Neuron (in vitro differentiated cells): ENCODE measurements at regions not wholly inside any gene's neighbourhood (a gene's known extent, or its start where the extent isn't known, plus 50 kb on each side); places are given as distances from the start of the nearest gene placed in this dataset.
"Not testable (repeated sequence)": the region's sequence is repeated elsewhere in the genome, so short reads cannot be mapped to it uniquely, and the experiment has no call there.

Experiments used
- H2AFZ ChIP-seq: one replicate; pipeline ENCODE4 v1.6.1; 2013; ENCODE audit warnings: low read depth, mild to moderate bottlenecking, inconsistent platforms, low read length, moderate library complexity
- H3K27me3 ChIP-seq: one replicate; pipeline ENCODE4 v1.6.1; 2013; ENCODE audit warnings: low read length; ENCODE audit not compliant: insufficient read depth
- H3K36me3 ChIP-seq: one replicate; pipeline ENCODE4 v1.6.1; 2013; ENCODE audit warnings: low read length; ENCODE audit not compliant: insufficient read depth
- H3K4me1 ChIP-seq: one replicate; pipeline ENCODE4 v1.6.1; 2013; ENCODE audit warnings: low read length; ENCODE audit not compliant: insufficient read depth
- H3K4me3 ChIP-seq: 2 replicates; pipeline ENCODE4 v1.5.1; 2013; ENCODE audit warnings: mild to moderate bottlenecking, low read length, moderate library complexity
- H3K9me3 ChIP-seq: one replicate; pipeline ENCODE4 v1.6.1; 2013; ENCODE audit warnings: low read length

GRCh38 chr5:99590806-99591205 is 662.0 kb upstream of the CHD1 start:
- Histone ChIP-seq H3K27me3 (no peaks in the 10 kb centered on the region), H3K4me1 (no peaks in the 10 kb centered on the region), H2AFZ (no peak overlapping the region), H3K9me3 (no peaks in the 10 kb centered on the region), H3K4me3 (no peak overlapping the region), H3K36me3 (no peaks in the 10 kb centered on the region)

GRCh38 chr5:99589424-99589823 is 660.6 kb upstream of the CHD1 start:
- Histone ChIP-seq H3K27me3 (no peaks in the 10 kb centered on the region), H2AFZ (no peak overlapping the region), H3K9me3 (no peaks in the 10 kb centered on the region), H3K4me3 (no peak overlapping the region), H3K36me3 (no peaks in the 10 kb centered on the region), H3K4me1 (no peaks in the 10 kb centered on the region)

GRCh38 chr5:99587983-99588382 is 659.2 kb upstream of the CHD1 start:
- Histone ChIP-seq H3K4me1 (no peaks in the 10 kb centered on the region), H2AFZ (no peak overlapping the region), H3K9me3 (no peaks in the 10 kb centered on the region), H3K36me3 (no peaks in the 10 kb centered on the region), H3K27me3 (no peaks in the 10 kb centered on the region), H3K4me3 (no peak overlapping the region)

- H2AFZ ChIP-seq = no peak overlapping the region
- H3K9me3 ChIP-seq = no peaks in the 10 kb centered on the region
- H3K27me3 ChIP-seq = no peaks in the 10 kb centered on the region
- H3K4me1 ChIP-seq = no peaks in the 10 kb centered on the region
- no peaks in the 10 kb centered on the region for H3K36me3 ChIP-seq
- H3K4me3 ChIP-seq = no peak overlapping the region
Observed at GRCh38 chr5:99586878-99587277, 658.1 kb upstream of the CHD1 start.

- not testable (repeated sequence) for H3K36me3 ChIP-seq, H3K4me3 ChIP-seq, H3K9me3 ChIP-seq, H2AFZ ChIP-seq, H3K4me1 ChIP-seq, H3K27me3 ChIP-seq
Observed at GRCh38 chr5:99581204-99581603, 652.4 kb upstream of the CHD1 start.

GRCh38 chr5:99562937-99563627 is 634.3 kb upstream of the CHD1 start:
- not testable (repeated sequence) for H3K9me3 ChIP-seq, H3K4me1 ChIP-seq, H3K4me3 ChIP-seq, H3K36me3 ChIP-seq, H3K27me3 ChIP-seq, H2AFZ ChIP-seq

GRCh38 chr5:99553211-99553810 is 624.5 kb upstream of the CHD1 start:
- H3K27me3 ChIP-seq = no peaks in the 10 kb centered on the region
- H3K9me3 ChIP-seq = no peaks in the 10 kb centered on the region
- H3K4me1 ChIP-seq = no peaks in the 10 kb centered on the region
- no peaks in the 10 kb centered on the region for H3K36me3 ChIP-seq
- H3K4me3 ChIP-seq = no peak overlapping the region
- H2AFZ ChIP-seq = no peak overlapping the region

GRCh38 chr5:99544356-99544755 is 615.5 kb upstream of the CHD1 start:
- Histone ChIP-seq H3K4me1 (no peaks in the 10 kb centered on the region), H3K36me3 (no peaks in the 10 kb centered on the region), H3K9me3 (no peaks in the 10 kb centered on the region), H2AFZ (no peak overlapping the region), H3K27me3 (no peaks in the 10 kb centered on the region), H3K4me3 (no peak overlapping the region)

- Histone ChIP-seq H3K36me3 (no peaks in the 10 kb centered on the region), H3K27me3 (no peaks in the 10 kb centered on the region)
Observed at GRCh38 chr5:99543841-99544240, 615.0 kb upstream of the CHD1 start.

GRCh38 chr5:99534241-99534640 is 605.4 kb upstream of the CHD1 start:
- H3K36me3 ChIP-seq, H3K4me3 ChIP-seq, H3K9me3 ChIP-seq, H2AFZ ChIP-seq, H3K4me1 ChIP-seq, H3K27me3 ChIP-seq: not testable (repeated sequence)

More at GRCh38 chr5:99543841-99544240, 615.0 kb upstream of the CHD1 start:
- Histone ChIP-seq H2AFZ (no peak overlapping the region), H3K9me3 (no peaks in the 10 kb centered on the region), H3K4me1 (no peaks in the 10 kb centered on the region), H3K4me3 (no peak overlapping the region)

- H3K27me3 ChIP-seq, H3K9me3 ChIP-seq, H2AFZ ChIP-seq, H3K4me3 ChIP-seq, H3K4me1 ChIP-seq, H3K36me3 ChIP-seq: not testable (repeated sequence)
Observed at GRCh38 chr5:99521666-99522065, 592.9 kb upstream of the CHD1 start.

- H3K36me3 ChIP-seq, H3K4me1 ChIP-seq, H3K9me3 ChIP-seq, H3K4me3 ChIP-seq, H3K27me3 ChIP-seq, H2AFZ ChIP-seq: not testable (repeated sequence)
Observed at GRCh38 chr5:99515864-99516490, 587.2 kb upstream of the CHD1 start.

GRCh38 chr5:99510237-99510866 is 581.5 kb upstream of the CHD1 start:
- H3K4me1 ChIP-seq, H3K36me3 ChIP-seq, H2AFZ ChIP-seq, H3K27me3 ChIP-seq, H3K9me3 ChIP-seq, H3K4me3 ChIP-seq: not testable (repeated sequence)
